Transverse colon (tissue), 4 donors: ENCODE measurements at regions not wholly inside any gene's neighbourhood (a gene's known extent, or its start where the extent isn't known, plus 50 kb on each side); places are given as distances from the start of the nearest gene placed in this dataset.

Experiments used
- CTCF ChIP-seq, 5 experiments: fragments of 200-600 bp in 3 of 5; fragments of 450-650 bp in 2 of 5; sonication (generic) in 3 of 5; IDR thresholded peaks; 1 replicate in 2 of 5; 2 replicates in 3 of 5; pipeline ENCODE4 v1.5.1; 2016 to 2017; ENCODE audit warnings: antibody characterized with exemption in 5 of 5, inconsistent platforms in 3 of 5, mild to moderate bottlenecking in 2 of 5, moderate library complexity in 1 of 5
- EP300 ChIP-seq: sonication (generic); formaldehyde crosslinking; IDR thresholded peaks from one replicate; pipeline ENCODE4 v1.6.1; 2017; ENCODE audit warnings: antibody characterized with exemption, low read depth
- POLR2AphosphoS5 ChIP-seq, 3 donors: sonication (generic); formaldehyde crosslinking; IDR thresholded peaks; one replicate each; pipeline ENCODE4 v1.6.1; 2016; ENCODE audit warnings: antibody characterized with exemption in 3 of 3

DNA sequence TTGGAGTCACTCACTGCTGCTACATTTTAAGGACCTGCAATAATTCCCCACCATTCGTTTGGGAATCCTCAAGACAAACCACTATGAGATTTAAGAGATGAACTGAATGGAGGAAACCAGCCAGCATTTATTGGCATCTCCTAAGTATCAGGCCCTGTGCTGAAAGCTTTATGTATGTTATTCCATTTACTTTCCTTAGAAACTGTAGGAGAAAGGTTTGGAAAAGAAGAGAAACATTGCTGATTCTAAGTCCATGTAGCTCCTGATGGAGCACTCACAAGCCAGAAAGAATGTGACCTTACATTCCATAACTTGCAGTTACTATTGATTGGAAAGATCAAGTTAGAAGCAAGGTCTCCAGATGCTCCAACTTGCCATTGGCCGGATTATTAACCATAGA, 267.4 kb downstream of the GAS1 start:
- no peak for TF ChIP-seq CTCF (IDR thresholded peaks at IDR 0.05)
- TF ChIP-seq POLR2AphosphoS5 (IDR thresholded peaks at IDR 0.05): no peak
- TF ChIP-seq EP300: no peak
